Activated naive CD4-positive, alpha-beta T cell treated with anti-CD3 and anti-CD28 coated beads for 36 hours (primary cell): ENCODE measurements at regions not wholly inside any gene's neighbourhood (a gene's known extent, or its start where the extent isn't known, plus 50 kb on each side); places are given as distances from the start of the nearest gene placed in this dataset. TPM values are rescaled to one million over a fixed set of nuclear protein-coding genes. Genes with fewer than 3 reads are reported as not detected.

ENCODE experiments used
- microRNA-seq: library from miRNA; unstranded; fragments of <30 nt; microRNA quantifications from one replicate; pipeline ENCODE4 v1.2.0, GENCODE V29; 2022; ENCODE audit warnings: borderline microRNAs expressed, borderline replicate concordance

Small RNA genes lying in the stretch of these regions (microRNA-seq; reads per million reads assigned to microRNA genes)
- not detected for gene MIR5093
